ENCODE measurements at regions not wholly inside any gene's neighbourhood (a gene's known extent, or its start where the extent isn't known, plus 50 kb on each side); places are given as distances from the start of the nearest gene placed in this dataset.

- POLR2A ChIA-PET = interaction anchor here (0.6 kb wide), 1 partner anchor 1692 kb away, joined by 3 read pairs; no protein-coding TSS in a partner anchor
- H3K27ac ChIP-seq (ENCODE audit: low read length) = no peak overlapping the region
- no peaks in the 10 kb centered on the region for H3K36me3 ChIP-seq (ENCODE audit: control insufficient read depth, insufficient read depth, low read length)
- BruUV-seq (replicated peaks) = no TSS peak
- in situ Hi-C loops (cut with HindIII; ENCODE audit: low pct_unique_long_range_greater_than_20kb, low sequenced_read_pairs) = no loop called here
- DNase-seq (ENCODE audit: low read depth, low spot score) (no peak), ATAC-seq (no peak)
- H3K9me3 ChIP-seq (ENCODE audit: control insufficient read depth, insufficient read depth, low read depth, low read length) = no peaks in the 10 kb centered on the region
- H3K4me1 ChIP-seq (ENCODE audit: control insufficient read depth, insufficient read depth, low read length) = no peaks in the 10 kb centered on the region
- intact Hi-C loops (cut with micrococcal nuclease; ENCODE audit: unreplicated experiment) = no loop called here
- TF ChIP-seq SIN3A (IDR thresholded peaks at IDR 0.05; ENCODE audit: borderline replicate concordance, insufficient read depth, low read depth, low read length) = no peak
- TF ChIP-seq TCF7L2 (IDR thresholded peaks at IDR 0.05; ENCODE audit: low read depth, low read length) = no peak
- no peak for TF ChIP-seq CTCF (IDR thresholded peaks at IDR 0.05)
- no peak for TF ChIP-seq REST (IDR thresholded peaks at IDR 0.05; ENCODE audit: insufficient read depth in 1 of 2, low read depth in 2 of 2, low read length in 1 of 2)
- TF ChIP-seq POLR2AphosphoS5 (IDR thresholded peaks at IDR 0.05; ENCODE audit: low read depth, low read length) = no peak
- H3K4me3 ChIP-seq (ENCODE audit: low read depth in 2 of 2, low read length in 2 of 2) = no peak overlapping the region
- H3K27me3 ChIP-seq (ENCODE audit: control insufficient read depth, insufficient read depth, low read length) = no peaks in the 10 kb centered on the region
- CTCF ChIA-PET = no interaction called here
Measured at GRCh38 chr14:41355866-41356265, 250.8 kb upstream of the LRFN5 start.

GRCh38 chr14:41350476-41350875 is 256.2 kb upstream of the LRFN5 start:
- Histone ChIP-seq H3K36me3 (ENCODE audit: control insufficient read depth, insufficient read depth, low read length) (no peaks in the 10 kb centered on the region), H3K9me3 (ENCODE audit: control insufficient read depth, insufficient read depth, low read depth, low read length) (no peaks in the 10 kb centered on the region), H3K4me3 (ENCODE audit: low read depth in 2 of 2, low read length in 2 of 2) (no peak overlapping the region), H3K27me3 (ENCODE audit: control insufficient read depth, insufficient read depth, low read length) (no peaks in the 10 kb centered on the region), H3K27ac (ENCODE audit: low read length) (no peak overlapping the region), H3K4me1 (ENCODE audit: control insufficient read depth, insufficient read depth, low read length) (no peaks in the 10 kb centered on the region)
- in situ Hi-C loops (cut with HindIII; ENCODE audit: low pct_unique_long_range_greater_than_20kb, low sequenced_read_pairs) (no loop called here), intact Hi-C loops (cut with micrococcal nuclease; ENCODE audit: unreplicated experiment) (no loop called here)
- ATAC-seq (no peak), DNase-seq (ENCODE audit: low read depth, low spot score) (no peak)
- no peak for TF ChIP-seq REST (IDR thresholded peaks at IDR 0.05; ENCODE audit: insufficient read depth in 1 of 2, low read depth in 2 of 2, low read length in 1 of 2)
- ChIA-PET POLR2A (no interaction called here), CTCF (no interaction called here)
- BruUV-seq (replicated peaks) = no TSS peak

Measured in Panc1 (cell line).